Fibroblast of skin of right biceps (primary cell): ENCODE measurements at regions not wholly inside any gene's neighbourhood (a gene's known extent, or its start where the extent isn't known, plus 50 kb on each side); places are given as distances from the start of the nearest gene placed in this dataset.
"Not testable (repeated sequence)": the region's sequence is repeated elsewhere in the genome, so short reads cannot be mapped to it uniquely, and the experiment has no call there.

ENCODE experiments used
- DNase-seq: peaks from one replicate; pipeline ENCODE4 v3.0.0-alpha.2; 2013

- no peak for DNase-seq
Observed at GRCh38 chr9:28378231-28378630, 805.0 kb upstream of the C9orf72 start.

DNA sequence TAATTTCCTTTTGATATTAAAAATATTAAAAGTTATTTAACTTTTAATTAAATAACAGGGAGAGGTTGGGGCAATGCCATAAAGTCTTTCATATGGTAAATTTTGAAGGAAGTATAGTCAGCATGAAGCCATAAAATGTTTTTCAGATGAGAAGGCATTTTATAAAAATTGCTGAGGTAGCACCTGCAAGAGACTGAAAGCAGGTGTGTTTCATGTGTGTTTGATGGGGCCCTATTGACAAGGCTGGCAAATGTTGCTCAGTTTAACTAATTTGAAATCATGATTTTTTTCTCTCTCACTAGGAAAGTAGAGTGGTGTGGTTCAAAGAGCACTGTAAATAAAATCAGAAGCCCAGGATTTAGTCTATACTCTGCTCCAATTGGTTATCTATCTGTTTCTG lies 805.8 kb upstream of the C9orf72 start:
- no peak for DNase-seq

- peak; percentile 26 for DNase-seq
Observed at GRCh38 chr9:28389411-28389810, 816.1 kb upstream of the C9orf72 start.

DNA sequence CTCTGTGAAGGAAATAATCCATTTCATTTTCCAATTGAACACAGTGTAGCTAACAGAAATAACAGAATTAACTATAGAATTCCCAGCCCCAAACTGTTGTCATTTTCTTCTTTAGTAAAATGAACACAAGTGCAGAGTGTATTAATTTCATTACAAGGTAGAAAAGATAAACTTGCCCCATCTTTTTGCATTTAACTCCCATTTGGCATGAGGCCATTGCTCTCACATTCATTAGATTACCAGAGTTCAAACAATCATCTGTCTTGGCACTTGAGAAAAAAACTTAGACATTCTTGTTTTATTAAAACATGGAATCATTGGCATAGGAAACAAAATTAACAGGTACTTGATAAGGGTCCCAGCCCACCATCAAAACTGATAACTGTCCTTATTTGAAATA lies 821.5 kb upstream of the C9orf72 start:
- no peak for DNase-seq

DNA sequence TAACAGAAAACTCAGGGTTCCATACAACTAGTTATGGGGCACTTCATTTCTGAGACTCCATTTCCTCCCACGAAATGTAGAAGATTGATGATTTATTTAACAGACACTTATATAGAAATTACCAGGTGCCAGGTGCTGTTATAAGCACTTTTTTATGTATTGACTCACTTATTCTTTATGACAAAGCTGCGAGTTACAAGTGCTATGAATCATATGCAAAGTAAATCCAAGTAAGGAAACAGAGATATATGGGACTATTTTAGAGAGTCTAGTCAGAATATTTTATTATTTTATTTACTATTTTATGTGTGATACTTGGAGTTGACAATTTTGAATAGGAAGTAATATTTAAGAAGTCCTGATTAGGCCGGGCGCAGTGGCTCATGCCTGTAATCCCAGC lies 822.8 kb upstream of the C9orf72 start:
- no peak for DNase-seq

DNA sequence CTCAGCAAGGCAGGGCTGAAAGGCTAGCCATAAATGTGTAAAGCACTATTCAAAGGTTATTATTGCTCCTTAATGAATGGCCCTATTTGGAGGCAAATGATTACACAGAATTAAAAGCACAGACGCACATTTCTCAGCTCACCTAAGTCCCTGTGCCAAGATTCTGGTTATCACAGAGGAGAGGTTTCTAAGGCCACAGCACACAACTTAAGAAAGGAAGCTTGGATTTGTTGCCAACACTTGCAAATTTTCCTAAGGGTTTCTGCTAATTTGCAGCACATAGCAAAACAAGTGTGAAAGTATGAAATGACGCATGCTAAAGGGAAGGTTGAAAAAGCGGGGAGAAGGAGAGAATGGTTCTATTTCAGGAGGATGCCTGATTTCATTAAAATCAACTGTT lies 834.1 kb upstream of the C9orf72 start:
- no peak for DNase-seq

- DNase-seq, result no peak
Observed at GRCh38 chr9:28409919-28410318, 836.6 kb upstream of the C9orf72 start.

- DNase-seq, result no peak
Observed at GRCh38 chr9:28410411-28410810, 837.1 kb upstream of the C9orf72 start.

DNA sequence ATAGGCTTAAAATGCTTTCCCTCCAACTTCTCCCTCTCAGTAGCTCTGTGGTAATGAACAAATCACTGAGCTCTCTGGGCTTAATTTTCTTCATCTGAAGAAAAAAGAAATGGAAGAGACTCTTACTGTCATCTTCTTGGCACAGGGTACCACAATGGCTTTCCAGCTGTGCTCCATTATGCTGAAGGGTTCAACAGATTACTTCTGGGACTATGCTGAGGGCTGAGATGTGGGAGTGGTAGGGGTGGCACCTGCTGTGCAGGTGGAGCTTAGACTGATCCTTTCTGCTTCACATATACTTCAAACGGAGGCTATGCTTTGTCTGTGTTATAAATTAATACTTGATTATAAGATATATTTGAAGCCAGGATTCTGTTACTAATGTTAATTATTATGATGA lies 840.2 kb upstream of the C9orf72 start:
- DNase-seq, result no peak

DNA sequence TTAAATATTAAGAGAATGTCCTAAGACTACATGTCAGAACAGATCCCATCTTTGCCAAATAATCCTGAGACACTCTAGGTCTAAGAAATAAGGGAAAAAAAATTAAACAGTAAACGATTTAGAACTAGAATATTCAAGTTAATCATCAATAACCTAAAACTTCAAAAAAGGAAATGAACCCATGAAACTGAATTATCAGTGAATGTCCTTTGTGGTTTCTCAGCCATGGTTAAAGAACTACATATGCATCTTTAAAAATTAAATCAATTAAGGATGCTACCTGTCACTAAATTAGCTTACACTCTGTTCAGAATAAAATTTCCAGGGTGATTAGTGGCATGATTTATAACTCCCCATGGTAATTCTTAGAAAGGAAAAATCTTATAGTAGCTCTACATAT lies 850.0 kb upstream of the C9orf72 start:
- no peak for DNase-seq

GRCh38 chr9:28435456-28435855 lies 862.2 kb upstream of the C9orf72 start:
- DNase-seq, result no peak

GRCh38 chr9:28439688-28440087 lies 866.4 kb upstream of the C9orf72 start:
- no peak for DNase-seq

DNA sequence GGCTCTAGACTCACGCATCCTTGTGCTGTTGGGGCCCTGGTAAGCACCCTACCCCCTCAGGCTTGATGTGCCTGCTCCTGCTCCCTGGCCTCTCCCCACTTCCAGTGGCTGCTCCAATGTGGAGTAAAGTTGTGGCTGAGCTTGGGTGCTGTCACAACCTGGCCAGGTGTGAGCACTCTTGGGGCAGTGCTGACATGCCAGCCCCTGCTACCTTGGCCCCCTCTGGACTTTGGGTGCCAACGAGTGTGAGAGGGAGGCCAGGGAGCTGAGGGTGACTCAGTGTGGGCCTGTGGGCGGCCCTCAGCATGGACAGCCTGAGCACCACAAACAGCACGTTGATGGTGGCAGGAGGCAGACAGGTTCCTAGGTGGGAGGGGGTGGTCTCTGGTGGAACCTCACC lies 870.2 kb upstream of the C9orf72 start:
- no peak for DNase-seq

GRCh38 chr9:28444637-28445036 lies 871.4 kb upstream of the C9orf72 start:
- no peak for DNase-seq

DNA sequence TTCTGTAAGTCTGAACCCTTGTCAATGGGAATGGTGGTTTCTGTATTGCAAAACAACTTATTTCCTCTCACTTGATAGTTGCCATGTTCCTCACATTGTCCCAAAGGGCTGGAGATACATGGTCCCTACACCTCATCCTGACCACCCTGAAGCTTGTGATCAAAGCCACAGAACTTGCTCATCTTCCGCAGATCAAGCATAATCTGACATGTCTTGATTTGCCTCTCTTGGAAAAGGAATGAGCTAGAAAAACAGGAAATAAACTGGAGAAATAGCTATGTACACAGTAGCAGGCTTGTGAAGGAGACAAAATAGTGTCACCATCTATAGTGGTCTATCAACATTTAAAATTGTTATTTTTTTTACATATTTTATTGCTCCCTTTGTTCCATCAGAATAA lies 871.9 kb upstream of the C9orf72 start:
- no peak for DNase-seq

GRCh38 chr9:28453918-28454317 lies 880.6 kb upstream of the C9orf72 start:
- no peak for DNase-seq

DNA sequence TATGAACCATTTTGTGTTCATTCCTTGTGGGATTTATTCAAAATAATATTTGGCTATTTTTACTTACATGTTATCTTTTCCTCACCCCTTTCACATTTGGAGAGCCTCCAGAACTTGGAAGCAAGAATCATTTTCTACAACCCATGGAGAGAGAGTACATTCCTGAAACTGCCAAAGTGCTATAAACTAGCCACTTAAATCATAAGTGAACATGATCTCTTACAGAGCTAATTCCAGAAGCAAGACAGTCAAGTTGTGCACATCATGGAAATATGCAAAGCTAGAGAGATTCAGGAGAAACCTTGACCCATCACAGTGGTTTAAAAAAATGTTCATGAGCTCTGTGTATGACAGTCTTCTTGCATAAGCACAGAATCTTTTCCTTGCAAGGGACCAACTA lies 883.6 kb upstream of the C9orf72 start:
- DNase-seq, result peak; percentile 9

DNA sequence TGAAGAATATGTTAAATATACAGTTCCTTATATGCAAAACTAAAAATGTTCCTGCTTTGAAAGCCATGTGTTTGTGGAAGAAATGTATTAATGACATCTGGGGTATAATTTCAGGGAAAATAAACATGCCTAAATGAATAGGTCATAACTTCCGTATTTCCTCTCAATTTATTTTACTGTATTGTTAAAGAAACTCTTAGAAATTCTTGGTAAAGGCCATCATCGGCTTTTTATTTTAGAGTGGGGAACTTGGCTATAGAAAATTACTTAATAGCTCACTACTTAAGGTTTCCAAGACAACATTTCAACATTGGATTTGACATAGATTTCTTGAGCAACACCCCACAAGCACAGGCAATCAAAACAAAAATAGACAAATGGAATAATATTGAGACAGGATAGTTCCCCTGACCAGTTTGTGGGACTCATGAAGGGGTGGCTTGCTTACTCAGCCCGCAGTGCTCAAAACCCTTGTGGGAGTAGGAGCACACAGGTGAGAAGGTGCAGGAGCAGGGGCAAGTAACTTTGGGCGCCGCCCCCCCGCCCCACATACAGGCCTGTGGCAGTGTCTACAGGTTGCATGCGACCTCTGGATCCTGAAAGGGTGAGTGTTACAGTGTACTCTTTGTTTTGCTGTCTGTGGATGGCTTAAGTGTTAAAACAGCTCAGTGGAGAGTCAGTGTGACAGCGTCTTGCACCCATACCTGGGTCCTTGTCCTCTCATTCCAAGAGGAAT lies 891.4 kb upstream of the C9orf72 start:
- no peak for DNase-seq

DNA sequence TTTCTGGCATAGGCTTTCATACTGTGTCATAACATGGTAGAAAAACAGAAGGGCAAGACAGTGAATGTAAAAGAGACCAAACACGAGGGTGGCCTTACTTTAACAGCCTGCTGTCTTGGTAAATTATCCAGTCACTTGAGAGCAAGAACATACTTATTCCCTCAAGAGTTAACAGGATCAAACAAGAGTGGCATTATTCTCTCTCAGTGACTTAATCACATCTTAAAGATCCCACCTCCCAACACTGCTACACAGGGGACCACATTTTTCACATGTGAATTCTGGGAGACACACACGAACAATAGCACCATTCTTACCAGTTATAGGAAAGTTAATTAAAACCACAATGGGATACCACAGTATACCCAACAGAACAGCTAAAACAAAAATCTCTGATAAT lies 898.0 kb upstream of the C9orf72 start:
- DNase-seq, result no peak

DNA sequence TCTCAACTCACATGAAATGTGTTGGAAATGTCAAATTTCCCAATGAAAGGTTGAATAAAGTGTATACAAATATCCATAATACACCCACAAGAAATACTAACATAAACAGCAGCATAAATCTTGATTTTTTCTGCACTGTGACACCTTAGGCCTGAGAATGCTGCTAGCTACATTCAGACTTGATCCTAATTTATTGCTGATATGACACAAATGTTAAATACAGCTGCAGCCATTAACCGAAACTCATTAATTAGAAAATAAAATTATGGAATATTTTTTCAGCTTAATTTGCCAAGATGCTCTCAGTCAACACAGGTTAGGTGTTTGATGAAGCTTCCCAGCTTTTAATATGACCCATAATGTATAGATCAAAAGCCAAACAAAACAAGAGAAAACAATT lies 914.3 kb upstream of the C9orf72 start:
- no peak for DNase-seq

- no peak for DNase-seq
Observed at GRCh38 chr9:28491121-28491520, 917.8 kb upstream of the C9orf72 start.

GRCh38 chr9:28498168-28498567 lies 924.9 kb upstream of the C9orf72 start:
- not testable (repeated sequence) for DNase-seq

DNA sequence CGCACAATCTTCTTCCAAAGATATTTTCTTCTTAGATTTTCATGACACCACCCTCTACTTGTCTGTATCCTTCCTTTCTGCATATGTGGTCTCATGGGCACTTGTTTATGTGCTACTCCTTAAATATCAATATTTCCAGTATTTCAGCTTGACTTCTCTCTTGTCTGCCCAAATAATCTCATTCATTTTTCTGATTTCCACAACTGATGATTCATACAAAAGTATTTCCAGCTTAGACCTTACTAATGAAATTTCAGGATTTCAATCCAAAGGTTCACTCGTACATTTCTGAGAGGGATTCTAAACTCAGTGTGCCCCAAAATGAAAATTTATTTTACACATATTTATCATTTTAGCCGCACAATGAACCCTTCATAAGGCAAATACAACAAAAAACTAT lies 928.9 kb upstream of the C9orf72 start:
- DNase-seq, result peak; percentile 22

GRCh38 chr9:28502741-28503140 lies 929.5 kb upstream of the C9orf72 start:
- no peak for DNase-seq

DNA sequence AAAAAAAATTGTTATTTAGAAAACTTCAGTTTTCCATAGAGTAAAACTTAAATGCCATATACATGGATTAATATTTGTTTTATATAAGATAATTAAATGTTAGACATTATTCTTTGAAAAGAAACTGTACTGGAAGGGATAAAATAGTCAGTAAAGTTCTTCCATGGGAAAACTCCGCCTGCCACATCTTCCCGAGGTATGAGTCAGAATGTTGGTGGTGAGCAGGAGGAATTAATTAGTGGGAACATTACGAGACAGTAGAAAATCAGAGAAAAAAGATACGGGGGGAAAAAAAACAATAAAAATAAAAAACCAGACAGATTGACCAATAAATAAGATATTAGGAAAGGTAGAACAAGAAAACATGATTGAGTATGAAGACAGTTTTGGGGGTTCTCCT lies 930.3 kb upstream of the C9orf72 start:
- peak; percentile 47 for DNase-seq

- DNase-seq, result peak; percentile 0
Observed at GRCh38 chr9:28518439-28518838, 945.2 kb upstream of the C9orf72 start.
